GM12892 (cell line): ENCODE measurements at regions not wholly inside any gene's neighbourhood (a gene's known extent, or its start where the extent isn't known, plus 50 kb on each side); places are given as distances from the start of the nearest gene placed in this dataset.

Experiments used
- POLR2A ChIP-seq: IDR thresholded peaks from 2 replicates; pipeline ENCODE4 v1.6.1; 2011; ENCODE audit warnings: low read depth, low read length, control low read depth
- POLR2AphosphoS5 ChIP-seq: IDR thresholded peaks from 2 replicates; pipeline ENCODE4 v1.6.1; 2011; ENCODE audit warnings: low read depth, low read length, control low read depth
- TAF1 ChIP-seq: IDR thresholded peaks from 2 replicates; pipeline ENCODE4 v1.6.1; 2011; ENCODE audit warnings: low read depth, mild to moderate bottlenecking, control low read depth, low read length, borderline replicate concordance

- no peak for TF ChIP-seq POLR2A
- no peak for TF ChIP-seq TAF1
- no peak for TF ChIP-seq POLR2AphosphoS5
Observed at GRCh38 chr2:234834228-234834923, 117.4 kb upstream of the SH3BP4 start.
